PC-9 (cell line): ENCODE measurements at regions not wholly inside any gene's neighbourhood (a gene's known extent, or its start where the extent isn't known, plus 50 kb on each side); places are given as distances from the start of the nearest gene placed in this dataset.

ENCODE experiments used
- EZH2 ChIP-seq: fragments of 200-600 bp; sonication (generic); IDR thresholded peaks from 2 replicates; pipeline ENCODE4 v1.8.0; 2017; ENCODE audit warnings: antibody characterized with exemption, low read depth
- TF ChIP-seq, protein P1 (sequence below): fragments of 200-600 bp; sonication (generic); conservative IDR thresholded peaks from 2 replicates; pipeline ENCODE4 v1.6.1; 2017; ENCODE audit warnings: mixed run types, antibody characterized with exemption, mild to moderate bottlenecking, moderate library complexity

- TF ChIP-seq, protein P1, sequence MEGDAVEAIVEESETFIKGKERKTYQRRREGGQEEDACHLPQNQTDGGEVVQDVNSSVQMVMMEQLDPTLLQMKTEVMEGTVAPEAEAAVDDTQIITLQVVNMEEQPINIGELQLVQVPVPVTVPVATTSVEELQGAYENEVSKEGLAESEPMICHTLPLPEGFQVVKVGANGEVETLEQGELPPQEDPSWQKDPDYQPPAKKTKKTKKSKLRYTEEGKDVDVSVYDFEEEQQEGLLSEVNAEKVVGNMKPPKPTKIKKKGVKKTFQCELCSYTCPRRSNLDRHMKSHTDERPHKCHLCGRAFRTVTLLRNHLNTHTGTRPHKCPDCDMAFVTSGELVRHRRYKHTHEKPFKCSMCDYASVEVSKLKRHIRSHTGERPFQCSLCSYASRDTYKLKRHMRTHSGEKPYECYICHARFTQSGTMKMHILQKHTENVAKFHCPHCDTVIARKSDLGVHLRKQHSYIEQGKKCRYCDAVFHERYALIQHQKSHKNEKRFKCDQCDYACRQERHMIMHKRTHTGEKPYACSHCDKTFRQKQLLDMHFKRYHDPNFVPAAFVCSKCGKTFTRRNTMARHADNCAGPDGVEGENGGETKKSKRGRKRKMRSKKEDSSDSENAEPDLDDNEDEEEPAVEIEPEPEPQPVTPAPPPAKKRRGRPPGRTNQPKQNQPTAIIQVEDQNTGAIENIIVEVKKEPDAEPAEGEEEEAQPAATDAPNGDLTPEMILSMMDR = no peak
- TF ChIP-seq EZH2 = no peak
Observed at GRCh38 chr16:63050391-63050790, 1014.2 kb upstream of the CDH8 start.
